NB4 (cell line): ENCODE measurements at regions not wholly inside any gene's neighbourhood (a gene's known extent, or its start where the extent isn't known, plus 50 kb on each side); places are given as distances from the start of the nearest gene placed in this dataset.

ENCODE experiments used
- DNase-seq: peaks from one replicate; pipeline ENCODE4 v3.0.0; 2010; ENCODE audit warnings: low read depth
- H3K4me3 ChIP-seq: one replicate; pipeline ENCODE4 v1.5.1; 2011; ENCODE audit warnings: mild to moderate bottlenecking, low read depth, low read length, moderate library complexity
- MYC ChIP-seq: IDR thresholded peaks from 2 replicates; pipeline ENCODE4 v1.6.1; 2011; ENCODE audit warnings: low read depth, low read length
- POLR2A ChIP-seq: IDR thresholded peaks from 2 replicates; pipeline ENCODE4 v1.6.1; 2011; ENCODE audit warnings: mild to moderate bottlenecking; ENCODE audit not compliant: insufficient read length; ENCODE audit errors: extremely low read depth
- TF ChIP-seq, protein P1 (sequence below): IDR thresholded peaks from one replicate; pipeline ENCODE4 v1.5.1; 2012; ENCODE audit warnings: low read depth, low read length
- TF ChIP-seq, protein P2 (sequence below): IDR thresholded peaks from 2 replicates; pipeline ENCODE4 v1.6.1; 2011; ENCODE audit warnings: low read depth, low read length

DNA sequence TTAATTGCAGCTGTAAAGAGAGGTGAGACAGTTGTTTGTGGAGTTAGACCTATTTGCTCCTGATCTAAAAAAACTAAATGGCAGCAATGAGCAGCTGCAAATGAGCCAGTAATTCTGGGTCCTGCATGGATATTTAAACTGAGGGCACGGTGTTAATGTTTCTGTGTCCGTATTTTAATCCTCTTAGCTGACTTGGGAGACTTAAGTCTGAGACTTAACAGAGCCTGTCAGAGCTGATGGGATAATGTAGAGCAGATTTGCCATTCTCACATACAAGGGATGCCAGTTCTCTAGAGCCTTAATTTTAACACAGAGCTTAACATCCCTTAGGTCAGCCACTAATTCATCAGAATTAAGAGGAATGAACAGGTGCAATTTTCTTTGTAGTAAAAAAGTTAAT lies 178.6 kb upstream of the PDE3A start:
- DNase-seq = no peak
- H3K4me3 ChIP-seq = no peak overlapping the region
- no peak for TF ChIP-seq POLR2A
- no peak for TF ChIP-seq MYC
- TF ChIP-seq, protein P1, sequence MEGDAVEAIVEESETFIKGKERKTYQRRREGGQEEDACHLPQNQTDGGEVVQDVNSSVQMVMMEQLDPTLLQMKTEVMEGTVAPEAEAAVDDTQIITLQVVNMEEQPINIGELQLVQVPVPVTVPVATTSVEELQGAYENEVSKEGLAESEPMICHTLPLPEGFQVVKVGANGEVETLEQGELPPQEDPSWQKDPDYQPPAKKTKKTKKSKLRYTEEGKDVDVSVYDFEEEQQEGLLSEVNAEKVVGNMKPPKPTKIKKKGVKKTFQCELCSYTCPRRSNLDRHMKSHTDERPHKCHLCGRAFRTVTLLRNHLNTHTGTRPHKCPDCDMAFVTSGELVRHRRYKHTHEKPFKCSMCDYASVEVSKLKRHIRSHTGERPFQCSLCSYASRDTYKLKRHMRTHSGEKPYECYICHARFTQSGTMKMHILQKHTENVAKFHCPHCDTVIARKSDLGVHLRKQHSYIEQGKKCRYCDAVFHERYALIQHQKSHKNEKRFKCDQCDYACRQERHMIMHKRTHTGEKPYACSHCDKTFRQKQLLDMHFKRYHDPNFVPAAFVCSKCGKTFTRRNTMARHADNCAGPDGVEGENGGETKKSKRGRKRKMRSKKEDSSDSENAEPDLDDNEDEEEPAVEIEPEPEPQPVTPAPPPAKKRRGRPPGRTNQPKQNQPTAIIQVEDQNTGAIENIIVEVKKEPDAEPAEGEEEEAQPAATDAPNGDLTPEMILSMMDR = no peak
- TF ChIP-seq, protein P2, sequence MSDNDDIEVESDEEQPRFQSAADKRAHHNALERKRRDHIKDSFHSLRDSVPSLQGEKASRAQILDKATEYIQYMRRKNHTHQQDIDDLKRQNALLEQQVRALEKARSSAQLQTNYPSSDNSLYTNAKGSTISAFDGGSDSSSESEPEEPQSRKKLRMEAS = no peak

DNA sequence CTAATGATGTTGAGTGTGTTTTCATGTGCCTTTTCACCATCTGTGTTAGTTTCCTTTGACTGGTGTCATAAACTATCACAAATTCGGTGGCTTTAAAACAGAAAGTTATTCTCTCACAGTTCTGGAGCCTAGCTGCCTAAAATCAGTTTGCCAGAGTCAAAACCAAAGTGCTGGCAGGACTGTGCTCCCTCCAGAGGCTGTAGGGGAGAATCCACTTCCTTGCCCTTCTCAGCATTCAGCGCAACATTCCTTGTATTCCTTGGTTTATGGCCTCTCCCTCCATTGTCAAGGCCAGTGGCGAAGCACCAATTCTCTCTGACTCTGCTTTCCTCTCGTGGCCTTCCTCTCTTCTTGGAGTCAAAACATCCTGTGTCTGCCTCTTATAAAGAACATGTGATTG lies 174.2 kb upstream of the PDE3A start:
- no peak overlapping the region for H3K4me3 ChIP-seq
- no peak for DNase-seq
- TF ChIP-seq, protein P2 = no peak
- TF ChIP-seq POLR2A (no peak), MYC (no peak)
- TF ChIP-seq, protein P1 = no peak

- DNase-seq = no peak
- TF ChIP-seq, protein P1 = no peak
- TF ChIP-seq POLR2A = no peak
- TF ChIP-seq, protein P2 = no peak
- TF ChIP-seq MYC = no peak
- no peak overlapping the region for H3K4me3 ChIP-seq
Observed at GRCh38 chr12:20196767-20197166, 171.6 kb upstream of the PDE3A start.

DNA sequence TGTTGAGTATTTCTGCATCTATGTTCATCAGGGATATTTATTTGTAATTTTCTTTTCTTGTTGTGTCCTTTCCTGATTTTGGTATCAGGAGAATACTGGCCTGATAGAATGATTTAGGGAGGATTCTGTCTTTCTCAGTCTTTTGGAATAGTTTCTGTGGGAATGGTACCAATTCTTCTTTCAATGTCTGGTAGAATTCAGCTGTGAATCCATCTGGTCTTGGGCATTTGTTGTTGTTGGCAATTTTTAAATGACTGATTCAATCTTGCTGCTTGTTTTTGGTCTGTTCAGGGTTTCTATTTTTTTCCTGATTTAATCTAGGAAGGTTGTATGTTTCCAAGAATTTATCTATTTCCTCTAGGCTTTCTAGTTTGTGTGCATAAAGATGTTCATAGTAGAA lies 170.9 kb upstream of the PDE3A start:
- no peak for DNase-seq
- no peak overlapping the region for H3K4me3 ChIP-seq
- TF ChIP-seq MYC (no peak), POLR2A (no peak)
- TF ChIP-seq, protein P1 = no peak
- TF ChIP-seq, protein P2 = no peak

DNA sequence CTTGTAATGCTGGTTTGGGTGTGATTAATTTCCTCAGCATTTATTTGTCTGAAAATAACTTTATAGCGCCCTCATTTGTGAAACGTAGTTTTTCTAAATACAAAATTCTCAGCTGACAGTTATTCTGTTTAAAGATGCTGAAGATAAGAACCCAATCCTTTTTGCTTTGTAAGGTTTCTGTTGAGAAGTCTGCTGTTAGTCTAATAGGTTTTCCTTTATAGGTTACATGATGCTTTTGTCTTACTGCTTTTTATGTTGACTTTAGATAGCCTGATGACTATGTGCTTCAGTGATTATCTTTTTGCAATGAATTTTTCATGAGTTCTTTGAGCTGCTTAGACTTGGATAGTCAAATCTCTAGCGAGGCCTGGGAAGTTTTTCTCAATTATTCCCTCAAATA lies 168.6 kb upstream of the PDE3A start:
- TF ChIP-seq, protein P2 = no peak
- no peak for TF ChIP-seq MYC
- TF ChIP-seq POLR2A = no peak
- TF ChIP-seq, protein P1 = no peak
- DNase-seq = no peak
- no peak overlapping the region for H3K4me3 ChIP-seq

DNA sequence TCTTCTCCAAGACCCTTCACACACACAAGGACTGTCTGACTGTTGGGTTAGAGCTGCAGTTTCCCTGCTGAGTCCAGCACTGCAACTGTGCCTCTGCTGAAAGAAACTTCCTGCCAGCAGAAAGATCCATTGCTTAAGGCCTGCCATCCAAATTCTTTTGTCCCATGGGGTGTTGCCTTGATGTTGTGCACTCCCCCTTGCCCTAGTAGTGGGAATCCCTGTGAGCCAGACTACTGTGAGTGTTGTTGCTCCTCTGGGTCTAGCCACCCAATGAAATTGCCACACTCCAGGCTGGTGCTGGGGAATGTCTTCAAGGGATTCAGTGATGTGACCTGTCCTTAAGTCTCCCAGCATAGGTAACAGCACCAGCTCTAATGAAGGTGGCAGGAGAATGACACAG lies 166.6 kb upstream of the PDE3A start:
- no peak overlapping the region for H3K4me3 ChIP-seq
- no peak for DNase-seq
- TF ChIP-seq, protein P2 = no peak
- no peak for TF ChIP-seq MYC
- TF ChIP-seq, protein P1 = no peak
- no peak for TF ChIP-seq POLR2A
